HEK293T (cell line): ENCODE measurements at regions not wholly inside any gene's neighbourhood (a gene's known extent, or its start where the extent isn't known, plus 50 kb on each side); places are given as distances from the start of the nearest gene placed in this dataset.

ENCODE experiments used
- BHLHE40 ChIP-seq: fragments of 450-650 bp; IDR thresholded peaks from 2 replicates; pipeline ENCODE4 v1.6.1; 2016; ENCODE audit warnings: mild to moderate bottlenecking, moderate library complexity, borderline replicate concordance
- ELF4 ChIP-seq: fragments of 450-650 bp; IDR thresholded peaks from 2 replicates; pipeline ENCODE4 v1.6.1; 2017; ENCODE audit warnings: antibody characterized with exemption
- FOXK2 ChIP-seq: fragments of 450-650 bp; IDR thresholded peaks from 2 replicates; pipeline ENCODE4 v1.6.1; 2016; ENCODE audit warnings: mild to moderate bottlenecking
- L3MBTL2 ChIP-seq: fragments of 450-650 bp; conservative IDR thresholded peaks from 2 replicates; pipeline ENCODE4 v1.6.1; 2016; ENCODE audit warnings: mild to moderate bottlenecking
- SP1 ChIP-seq: fragments of 450-650 bp; IDR thresholded peaks from 2 replicates; pipeline ENCODE4 v1.6.1; 2017
- SUZ12 ChIP-seq: fragments of 450-650 bp; IDR thresholded peaks from 2 replicates; pipeline ENCODE4 v1.6.1; 2016; ENCODE audit warnings: mild to moderate bottlenecking

DNA sequence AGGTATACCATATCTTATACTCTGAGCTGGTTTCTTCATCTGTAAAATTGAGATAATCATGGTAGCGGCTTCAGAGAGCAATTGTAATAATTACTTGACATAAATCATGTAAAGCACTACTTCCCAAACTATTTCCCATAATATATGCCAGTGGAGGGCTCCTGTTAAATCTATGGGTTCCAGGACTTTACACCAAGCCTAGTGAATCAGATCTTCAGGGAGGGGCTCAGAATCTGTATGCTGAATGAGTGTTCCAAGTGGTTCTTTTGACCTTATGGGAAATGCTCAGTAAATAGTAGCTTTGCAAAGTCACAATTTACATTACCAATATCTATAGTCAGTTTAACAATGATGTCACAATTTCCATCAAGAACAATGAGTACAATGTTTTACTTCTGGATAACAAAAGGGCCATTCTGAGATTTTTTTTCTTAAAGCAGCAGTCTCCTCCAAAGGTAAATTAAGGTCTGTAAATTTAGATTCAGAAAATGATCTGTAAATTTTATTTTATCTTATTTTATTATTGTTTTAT, 50.9 kb upstream of the NLK start:
- no peak for TF ChIP-seq FOXK2
- TF ChIP-seq SUZ12: no peak
- no peak for TF ChIP-seq L3MBTL2
- no peak for TF ChIP-seq BHLHE40
- TF ChIP-seq SP1: no peak
- TF ChIP-seq ELF4: no peak
